Body of pancreas (tissue), 4 donors: ENCODE measurements at regions not wholly inside any gene's neighbourhood (a gene's known extent, or its start where the extent isn't known, plus 50 kb on each side); places are given as distances from the start of the nearest gene placed in this dataset.

Experiments used
- ATAC-seq: fragments of 150-250 bp; one replicate; pipeline ENCODE4 v1.9.1; 2016
- DNase-seq, 4 donors: peaks; one replicate each; pipeline ENCODE4 v3.0.0-alpha.2; 2019
- H3K27ac ChIP-seq, 4 donors: fragments of 200-600 bp; sonication (generic); 1 replicate in 3 of 4; 2 replicates in 1 of 4; pipeline versions ENCODE4 v1.5.1 to v1.6.1; 2016 to 2019; ENCODE audit warnings: mild to moderate bottlenecking in 1 of 4, mixed read lengths in 1 of 4, moderate library complexity in 1 of 4
- H3K27me3 ChIP-seq, 2 donors: fragments of 200-600 bp; sonication (generic); one replicate each; pipeline ENCODE4 v1.6.0; 2016; ENCODE audit warnings: mild to moderate bottlenecking in 1 of 2
- H3K36me3 ChIP-seq, 2 donors: fragments of 200-600 bp; sonication (generic); replicated peaks in 1 of 2; 2 replicates each; pipeline ENCODE4 v1.5.1; 2016; ENCODE audit warnings: low read depth in 2 of 2; ENCODE audit not compliant: insufficient read depth in 1 of 2
- H3K4me1 ChIP-seq: fragments of 200-600 bp; sonication (generic); one replicate; pipeline ENCODE4 v1.6.0; 2016
- H3K4me3 ChIP-seq, 2 donors: fragments of 200-600 bp; sonication (generic); 1 replicate in 1 of 2; 2 replicates in 1 of 2; pipeline ENCODE4 v1.5.1; 2016 to 2019
- H3K9me3 ChIP-seq, 3 donors: fragments of 200-600 bp; sonication (generic); 1 replicate in 2 of 3; 2 replicates in 1 of 3; pipeline ENCODE4 v1.5.1; 2016
- POLR2A ChIP-seq, 3 donors: fragments of 450-650 bp; IDR thresholded peaks; one replicate each; pipeline ENCODE4 v1.6.1; 2016; ENCODE audit warnings: antibody characterized with exemption in 3 of 3, mild to moderate bottlenecking in 2 of 3
- WGBS, 2 donors: methylation state at CpG; one replicate each; pipeline ENCODE4 v1.1.5; 2017; 5-methylcytosine and 5-hydroxymethylcytosine counted together
- intact Hi-C: fragments of 100-400 bp; cut with DNase I; formaldehyde crosslinking; loops from one replicate; pipeline ENCODE4 v1.15.1; 2023
- TF ChIP-seq, protein P1 (sequence below), 7 experiments: fragments of 450-650 bp in 4 of 7; fragments of 200-600 bp in 3 of 7; sonication (generic) in 3 of 7; IDR thresholded peaks; one replicate each; pipeline ENCODE4 v1.5.1; 2016 to 2019; ENCODE audit warnings: antibody characterized with exemption in 7 of 7

DNA sequence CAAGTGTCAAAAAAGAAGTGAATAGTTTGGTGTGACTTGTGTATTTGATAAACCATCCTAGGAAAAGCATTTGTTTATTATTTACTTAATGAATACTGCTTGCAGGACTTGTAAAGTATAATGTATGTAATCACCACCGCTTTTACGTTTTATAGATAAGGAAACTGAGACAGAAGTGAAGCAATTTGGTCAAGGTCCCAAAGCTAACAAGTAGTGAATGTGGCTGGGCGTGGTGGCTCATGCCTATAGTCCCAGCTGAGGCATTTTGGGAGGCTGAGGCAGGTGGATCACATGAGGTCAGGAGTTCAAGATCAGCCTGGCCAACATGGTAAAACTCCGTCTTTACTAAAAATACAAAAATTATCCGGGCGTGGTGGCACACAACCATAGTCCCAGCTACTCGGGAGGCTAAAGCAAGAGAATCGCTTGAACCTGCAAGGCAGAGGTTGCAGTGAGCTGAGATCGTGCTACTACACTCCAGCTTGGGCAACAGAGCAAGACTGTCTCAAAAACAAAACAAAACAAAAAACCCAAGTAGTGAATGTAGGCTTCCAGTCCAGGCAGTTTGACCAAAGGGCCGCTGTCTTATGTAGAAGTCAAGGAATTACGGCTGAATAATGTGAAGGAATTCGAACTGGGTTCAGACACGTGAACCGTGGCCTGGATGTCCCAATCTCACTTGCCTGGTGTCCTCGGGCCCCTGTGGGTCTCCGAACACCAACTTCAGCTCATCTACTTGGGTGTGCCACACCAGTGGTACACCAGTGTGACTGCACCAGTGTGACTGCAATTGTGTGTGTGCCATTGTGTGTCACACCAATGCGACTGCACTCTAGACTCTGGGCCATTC lies 88.3 kb upstream of the MED13L start:
- no peaks in the 10 kb centered on the region for H3K36me3 ChIP-seq
- intact Hi-C loops, result no loop called here
- WGBS, 2 donors, result 83 to 87% methylated on average over 17 of the region's 17 CpGs
- peak overlapping the region in 3 of 4 donors; percentile 43 to 84 (median 46) for H3K27ac ChIP-seq
- H3K9me3 ChIP-seq, result no peaks in the 10 kb centered on the region
- peaks cover 36% of the 10 kb centered on the region for H3K4me1 ChIP-seq
- ATAC-seq, result no peak
- H3K27me3 ChIP-seq, result no peaks in the 10 kb centered on the region
- DNase-seq, result no peak
- no peak overlapping the region for H3K4me3 ChIP-seq
- TF ChIP-seq POLR2A (IDR thresholded peaks at IDR 0.05), result no peak

- peak overlapping the region in 3 of 4 donors; percentile 43 to 84 (median 46) for H3K27ac ChIP-seq
- no peaks in the 10 kb centered on the region for H3K36me3 ChIP-seq
- intact Hi-C loops, result no loop called here
- TF ChIP-seq, protein P1, sequence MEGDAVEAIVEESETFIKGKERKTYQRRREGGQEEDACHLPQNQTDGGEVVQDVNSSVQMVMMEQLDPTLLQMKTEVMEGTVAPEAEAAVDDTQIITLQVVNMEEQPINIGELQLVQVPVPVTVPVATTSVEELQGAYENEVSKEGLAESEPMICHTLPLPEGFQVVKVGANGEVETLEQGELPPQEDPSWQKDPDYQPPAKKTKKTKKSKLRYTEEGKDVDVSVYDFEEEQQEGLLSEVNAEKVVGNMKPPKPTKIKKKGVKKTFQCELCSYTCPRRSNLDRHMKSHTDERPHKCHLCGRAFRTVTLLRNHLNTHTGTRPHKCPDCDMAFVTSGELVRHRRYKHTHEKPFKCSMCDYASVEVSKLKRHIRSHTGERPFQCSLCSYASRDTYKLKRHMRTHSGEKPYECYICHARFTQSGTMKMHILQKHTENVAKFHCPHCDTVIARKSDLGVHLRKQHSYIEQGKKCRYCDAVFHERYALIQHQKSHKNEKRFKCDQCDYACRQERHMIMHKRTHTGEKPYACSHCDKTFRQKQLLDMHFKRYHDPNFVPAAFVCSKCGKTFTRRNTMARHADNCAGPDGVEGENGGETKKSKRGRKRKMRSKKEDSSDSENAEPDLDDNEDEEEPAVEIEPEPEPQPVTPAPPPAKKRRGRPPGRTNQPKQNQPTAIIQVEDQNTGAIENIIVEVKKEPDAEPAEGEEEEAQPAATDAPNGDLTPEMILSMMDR (IDR thresholded peaks at IDR 0.05), result peak in 5 of 7 experiments; percentile 11 to 34 (median 29)
- TF ChIP-seq POLR2A (IDR thresholded peaks at IDR 0.05), result no peak
- H3K4me3 ChIP-seq, result no peak overlapping the region
- DNase-seq (peak; percentile 78 to 93 (median 89)), ATAC-seq (peak; percentile 78)
- WGBS, 2 donors, result 18 to 34% methylated on average over 6 to 9 of the region's 9 CpGs
- peaks cover 36% of the 10 kb centered on the region for H3K4me1 ChIP-seq
- no peaks in the 10 kb centered on the region for H3K27me3 ChIP-seq
- H3K9me3 ChIP-seq, result no peaks in the 10 kb centered on the region
Observed at GRCh38 chr12:116366456-116366776, 88.9 kb upstream of the MED13L start.

GRCh38 chr12:116366824-116367223 lies 89.3 kb upstream of the MED13L start:
- TF ChIP-seq POLR2A (IDR thresholded peaks at IDR 0.05), result no peak
- TF ChIP-seq, protein P1 (IDR thresholded peaks at IDR 0.05), result no peak
- DNase-seq (no peak), ATAC-seq (no peak)
- Histone ChIP-seq H3K9me3 (no peaks in the 10 kb centered on the region), H3K4me1 (peaks cover 36% of the 10 kb centered on the region), H3K27ac (peak overlapping the region in 2 of 4 donors; percentile 46 to 84), H3K4me3 (no peak overlapping the region), H3K27me3 (no peaks in the 10 kb centered on the region), H3K36me3 (no peaks in the 10 kb centered on the region)
- WGBS, 2 donors, result 69 to 74% methylated on average over 6 of the region's 6 CpGs
- intact Hi-C loops, result no loop called here

DNA sequence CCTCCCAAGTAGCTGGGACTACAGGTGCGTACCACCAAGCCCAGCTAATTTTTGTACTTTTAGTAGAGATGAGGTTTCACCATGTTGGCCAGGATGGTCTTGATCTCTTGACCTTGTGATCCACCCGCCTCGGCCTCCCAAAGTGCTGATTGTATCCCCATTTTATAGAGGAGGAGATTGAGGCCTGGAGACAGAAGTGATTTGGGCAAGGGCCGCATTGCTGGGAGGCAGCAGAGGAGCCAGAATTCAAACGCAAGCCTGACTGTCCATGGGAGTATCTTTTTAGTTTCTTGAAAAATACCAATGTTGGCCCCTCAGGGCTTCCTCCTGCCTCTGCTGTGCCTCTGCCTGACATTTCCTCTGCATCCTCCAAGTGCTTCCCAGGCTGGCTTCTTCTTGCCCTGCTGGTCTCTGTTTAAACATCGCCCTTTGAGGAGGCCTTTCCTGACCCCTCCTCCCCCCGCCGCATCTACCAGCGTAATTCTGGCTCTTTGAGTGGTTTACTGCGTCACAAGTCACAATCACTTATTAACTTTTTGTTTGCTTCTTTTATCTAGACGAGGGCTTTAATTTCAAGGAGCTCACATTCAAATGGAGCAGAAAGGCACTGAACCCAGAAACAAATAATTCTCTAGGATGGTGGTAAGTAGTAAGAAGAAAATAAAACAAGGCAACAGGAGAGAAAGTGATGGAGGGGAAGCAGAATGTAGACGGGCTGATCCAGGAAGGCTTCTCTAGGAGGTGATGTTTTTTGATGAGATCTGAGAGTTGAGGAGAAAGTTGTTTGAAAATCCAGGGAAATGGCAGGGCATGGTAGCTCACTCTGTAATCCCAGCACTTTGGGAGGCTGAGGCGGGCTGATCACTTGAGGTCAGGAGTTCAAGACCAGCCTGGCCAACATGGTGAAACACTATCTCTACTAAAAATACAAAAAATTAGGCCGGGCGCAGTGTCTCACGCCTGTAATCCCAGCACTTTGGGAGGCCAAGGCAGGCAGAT lies 91.0 kb upstream of the MED13L start:
- DNase-seq (peak; percentile 85 to 94 (median 88)), ATAC-seq (peak; percentile 89)
- Histone ChIP-seq H3K9me3 (no peaks in the 10 kb centered on the region), H3K4me1 (peaks cover 36% of the 10 kb centered on the region), H3K4me3 (no peak overlapping the region), H3K36me3 (no peaks in the 10 kb centered on the region), H3K27me3 (no peaks in the 10 kb centered on the region), H3K27ac (peak overlapping the region; percentile 44 to 84 (median 72))
- intact Hi-C loops, result no loop called here
- TF ChIP-seq POLR2A (IDR thresholded peaks at IDR 0.05), result peak in 2 of 3 donors; percentile 40 to 72
- TF ChIP-seq, protein P1 (IDR thresholded peaks at IDR 0.05), result peak in 1 of 7 experiments; percentile 14
- WGBS, 2 donors, result 38 to 47% methylated on average over 14 to 16 of the region's 16 CpGs

GRCh38 chr12:116370004-116370404 lies 92.5 kb upstream of the MED13L start:
- no peak for TF ChIP-seq POLR2A (IDR thresholded peaks at IDR 0.05)
- TF ChIP-seq, protein P1 (IDR thresholded peaks at IDR 0.05), result no peak
- no peaks in the 10 kb centered on the region for H3K9me3 ChIP-seq
- intact Hi-C loops, result no loop called here
- no peaks in the 10 kb centered on the region for H3K36me3 ChIP-seq
- ATAC-seq, result no peak
- no peak overlapping the region for H3K27ac ChIP-seq
- no peak overlapping the region for H3K4me3 ChIP-seq
- H3K4me1 ChIP-seq, result peaks cover 36% of the 10 kb centered on the region
- peak in 1 of 4 donors; percentile 20 for DNase-seq
- 85 to 94% methylated on average over 4 of the region's 4 CpGs for WGBS, 2 donors
- no peaks in the 10 kb centered on the region for H3K27me3 ChIP-seq
